BE2C (cell line): ENCODE measurements at regions not wholly inside any gene's neighbourhood (a gene's known extent, or its start where the extent isn't known, plus 50 kb on each side); places are given as distances from the start of the nearest gene placed in this dataset.

Experiments
- DNase-seq: peaks from one replicate; pipeline ENCODE4 v3.0.0-alpha.2; 2020
- H3K27me3 ChIP-seq: fragments of 250-450 bp; sonication (Bioruptor Pico); 2 replicates; pipeline ENCODE4 v1.5.1; 2020; ENCODE audit warnings: mild to moderate bottlenecking
- H3K36me3 ChIP-seq: fragments of 250-450 bp; sonication (Bioruptor Pico); 2 replicates; pipeline ENCODE4 v1.5.1; 2020; ENCODE audit warnings: mild to moderate bottlenecking
- H3K4me1 ChIP-seq: fragments of 250-450 bp; sonication (Bioruptor Pico); 2 replicates; pipeline ENCODE4 v1.5.1; 2020
- H3K4me3 ChIP-seq: 2 replicates; pipeline ENCODE4 v1.5.1; 2011; ENCODE audit warnings: low read depth, low read length
- H3K9me3 ChIP-seq: fragments of 250-450 bp; sonication (Bioruptor Pico); 2 replicates; pipeline ENCODE4 v1.5.1; 2020
- TF ChIP-seq, protein P1 (sequence below): IDR thresholded peaks from 2 replicates; pipeline ENCODE4 v1.5.1; 2012; ENCODE audit warnings: mild to moderate bottlenecking, low read depth, low read length

DNA sequence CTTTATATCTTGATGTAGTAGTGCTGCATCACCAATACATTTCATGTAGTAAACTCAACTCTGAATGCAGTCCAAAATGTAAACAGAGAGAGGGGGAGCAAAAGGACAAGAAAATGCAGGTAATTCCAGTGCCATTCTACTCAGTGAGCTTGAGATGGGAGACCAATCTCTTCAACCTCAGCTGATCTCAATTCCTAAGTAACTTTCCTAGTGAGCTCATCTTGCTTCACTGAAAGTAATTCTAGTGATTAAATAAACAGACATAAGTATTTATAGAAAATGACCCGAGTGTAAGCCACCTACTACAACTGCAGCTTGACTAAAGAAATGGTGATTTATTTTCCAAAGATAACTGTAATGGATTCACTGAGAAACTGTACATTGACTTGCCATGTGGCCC lies 424.5 kb downstream of the DMRT2 start:
- no peak overlapping the region for H3K4me3 ChIP-seq
- no peaks in the 10 kb centered on the region for H3K4me1 ChIP-seq
- no peaks in the 10 kb centered on the region; the same call in 1 of the 2 replicates for H3K9me3 ChIP-seq
- H3K36me3 ChIP-seq = no peaks in the 10 kb centered on the region
- TF ChIP-seq, protein P1, sequence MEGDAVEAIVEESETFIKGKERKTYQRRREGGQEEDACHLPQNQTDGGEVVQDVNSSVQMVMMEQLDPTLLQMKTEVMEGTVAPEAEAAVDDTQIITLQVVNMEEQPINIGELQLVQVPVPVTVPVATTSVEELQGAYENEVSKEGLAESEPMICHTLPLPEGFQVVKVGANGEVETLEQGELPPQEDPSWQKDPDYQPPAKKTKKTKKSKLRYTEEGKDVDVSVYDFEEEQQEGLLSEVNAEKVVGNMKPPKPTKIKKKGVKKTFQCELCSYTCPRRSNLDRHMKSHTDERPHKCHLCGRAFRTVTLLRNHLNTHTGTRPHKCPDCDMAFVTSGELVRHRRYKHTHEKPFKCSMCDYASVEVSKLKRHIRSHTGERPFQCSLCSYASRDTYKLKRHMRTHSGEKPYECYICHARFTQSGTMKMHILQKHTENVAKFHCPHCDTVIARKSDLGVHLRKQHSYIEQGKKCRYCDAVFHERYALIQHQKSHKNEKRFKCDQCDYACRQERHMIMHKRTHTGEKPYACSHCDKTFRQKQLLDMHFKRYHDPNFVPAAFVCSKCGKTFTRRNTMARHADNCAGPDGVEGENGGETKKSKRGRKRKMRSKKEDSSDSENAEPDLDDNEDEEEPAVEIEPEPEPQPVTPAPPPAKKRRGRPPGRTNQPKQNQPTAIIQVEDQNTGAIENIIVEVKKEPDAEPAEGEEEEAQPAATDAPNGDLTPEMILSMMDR = no peak
- no peaks in the 10 kb centered on the region for H3K27me3 ChIP-seq
- DNase-seq = no peak

DNA sequence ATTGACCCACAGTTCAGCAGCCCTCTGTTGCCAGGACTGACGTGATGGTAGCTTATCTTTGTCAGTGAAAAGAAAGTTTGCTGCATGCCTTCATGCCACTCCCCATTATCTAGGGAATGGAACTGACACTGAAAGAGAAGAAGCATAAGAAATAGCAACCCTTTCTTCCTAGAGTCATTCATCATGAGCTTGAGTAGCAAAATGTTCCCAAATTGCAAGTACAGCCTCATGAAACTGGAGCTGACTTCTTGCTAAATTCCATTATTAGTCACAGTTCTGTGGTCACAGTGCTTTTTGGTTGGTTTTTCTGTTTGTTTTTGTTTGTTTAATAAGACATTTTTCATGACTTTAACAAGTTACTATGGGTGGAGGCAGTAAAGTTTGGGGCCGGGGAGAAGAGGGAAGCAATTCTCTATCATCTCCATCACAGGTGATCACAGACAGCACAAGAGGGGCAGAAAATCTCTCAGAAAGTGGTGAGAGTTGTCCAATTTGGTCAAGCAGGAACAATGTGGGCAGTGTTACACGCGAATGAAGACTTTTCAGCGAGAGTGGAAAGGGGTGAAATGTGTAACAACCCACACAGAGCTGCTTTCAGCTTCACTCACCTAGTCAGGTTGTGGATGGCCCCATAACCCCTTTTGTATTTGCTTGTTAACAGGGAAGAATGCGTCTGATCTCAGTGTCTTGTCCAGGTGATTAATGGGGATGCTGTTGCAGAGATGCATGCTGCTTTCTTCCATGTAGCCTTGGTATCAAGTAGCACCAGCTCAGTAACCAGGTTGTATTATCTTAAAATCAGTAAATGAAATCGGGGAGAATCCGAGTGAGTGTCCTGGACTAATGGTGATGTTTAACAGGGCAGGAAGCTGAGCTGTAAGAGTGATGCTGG lies 440.4 kb downstream of the DMRT2 start:
- no peak for DNase-seq
- H3K4me1 ChIP-seq = no peaks in the 10 kb centered on the region

DNA sequence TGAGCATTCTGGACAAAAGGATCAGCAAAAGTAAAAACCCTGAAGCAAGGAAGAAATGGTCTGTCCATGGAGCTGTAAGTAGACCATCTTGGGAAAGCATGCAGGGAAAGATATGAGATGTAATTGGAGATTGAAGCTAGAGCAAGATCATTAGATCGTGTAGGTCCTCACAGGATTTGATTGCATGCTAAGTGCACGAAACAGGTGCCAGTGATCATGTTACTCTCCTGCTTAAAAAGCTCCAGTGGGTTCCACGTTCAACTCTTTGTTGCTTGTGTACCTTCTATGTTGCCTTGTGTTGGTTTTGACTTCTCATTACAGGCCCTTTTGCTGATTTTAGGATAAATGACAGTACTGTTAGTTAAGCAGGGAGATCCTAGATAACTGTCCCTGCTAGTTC lies 442.0 kb downstream of the DMRT2 start:
- no peaks in the 10 kb centered on the region for H3K27me3 ChIP-seq
- no peaks in the 10 kb centered on the region for H3K9me3 ChIP-seq
- TF ChIP-seq, protein P1 = no peak
- no peak for DNase-seq
- H3K4me1 ChIP-seq = no peaks in the 10 kb centered on the region
- H3K4me3 ChIP-seq = no peak overlapping the region
- H3K36me3 ChIP-seq = no peaks in the 10 kb centered on the region

More for the DNA sequence above, 440.4 kb downstream of the DMRT2 start:
- H3K27me3 ChIP-seq = no peaks in the 10 kb centered on the region
- no peaks in the 10 kb centered on the region for H3K9me3 ChIP-seq
- H3K4me3 ChIP-seq = no peak overlapping the region
- no peaks in the 10 kb centered on the region for H3K36me3 ChIP-seq
- TF ChIP-seq, protein P1 = no peak

DNA sequence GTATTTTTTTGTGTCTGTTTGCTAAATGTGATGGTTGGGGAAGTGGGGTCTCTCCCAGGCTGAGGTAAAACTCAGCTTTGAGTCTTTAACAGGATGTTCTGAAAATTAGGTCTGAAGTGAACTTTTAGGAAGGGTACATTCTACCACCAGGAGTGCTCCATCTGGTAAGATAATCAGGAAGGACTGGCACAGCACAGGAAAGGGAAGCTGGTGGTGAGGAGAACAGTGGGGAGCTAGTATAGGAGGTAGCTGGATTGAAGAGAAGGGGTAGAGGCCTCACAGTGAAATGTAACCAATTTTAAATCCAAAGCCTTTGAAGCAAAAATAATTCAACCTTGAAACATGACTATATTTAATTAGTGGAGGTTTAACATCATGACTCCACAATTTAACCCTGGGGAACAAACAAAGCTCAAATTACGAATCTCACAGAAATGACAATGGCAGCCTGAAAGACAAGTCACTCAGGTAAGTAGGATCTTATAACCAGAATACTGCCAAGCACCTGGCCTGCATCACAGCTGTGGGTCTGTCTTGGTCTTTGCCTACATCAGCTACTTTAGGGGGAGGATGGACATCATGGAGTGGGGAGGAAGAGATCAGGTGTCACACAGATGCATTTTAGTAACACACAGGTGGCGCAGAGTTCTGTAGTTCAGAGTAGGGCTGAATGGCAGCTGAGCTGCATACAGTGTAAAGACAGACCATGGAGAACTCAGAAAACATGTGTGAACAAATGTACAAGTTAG lies 445.3 kb downstream of the DMRT2 start:
- TF ChIP-seq, protein P1 = no peak
- DNase-seq = no peak
- H3K9me3 ChIP-seq = no peaks in the 10 kb centered on the region
- no peaks in the 10 kb centered on the region for H3K4me1 ChIP-seq
- H3K36me3 ChIP-seq = no peaks in the 10 kb centered on the region
- no peaks in the 10 kb centered on the region for H3K27me3 ChIP-seq
- H3K4me3 ChIP-seq = no peak overlapping the region

DNA sequence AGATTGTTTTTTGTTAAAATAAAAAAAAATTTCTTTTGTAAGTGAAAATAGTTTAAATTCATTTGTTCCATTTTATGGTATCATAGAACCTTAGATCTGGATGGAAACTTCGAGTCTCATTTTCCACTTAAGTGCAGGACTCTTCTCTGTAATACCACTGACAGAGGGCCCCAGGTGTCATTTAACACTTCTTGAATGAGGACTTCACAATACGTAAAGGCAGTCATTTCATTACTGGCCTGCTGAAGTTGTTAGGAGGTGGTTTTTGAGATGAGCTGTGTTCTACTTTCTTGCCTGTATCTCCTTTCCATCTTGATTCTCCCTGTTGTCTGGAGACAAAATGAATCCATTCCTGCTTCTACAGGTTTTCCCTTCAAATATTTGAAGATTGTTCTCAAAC lies 455.3 kb downstream of the DMRT2 start:
- Histone ChIP-seq H3K27me3 (no peaks in the 10 kb centered on the region), H3K36me3 (no peaks in the 10 kb centered on the region), H3K4me3 (no peak overlapping the region), H3K4me1 (no peaks in the 10 kb centered on the region), H3K9me3 (no peaks in the 10 kb centered on the region)
- TF ChIP-seq, protein P1 = no peak
- DNase-seq = no peak

DNA sequence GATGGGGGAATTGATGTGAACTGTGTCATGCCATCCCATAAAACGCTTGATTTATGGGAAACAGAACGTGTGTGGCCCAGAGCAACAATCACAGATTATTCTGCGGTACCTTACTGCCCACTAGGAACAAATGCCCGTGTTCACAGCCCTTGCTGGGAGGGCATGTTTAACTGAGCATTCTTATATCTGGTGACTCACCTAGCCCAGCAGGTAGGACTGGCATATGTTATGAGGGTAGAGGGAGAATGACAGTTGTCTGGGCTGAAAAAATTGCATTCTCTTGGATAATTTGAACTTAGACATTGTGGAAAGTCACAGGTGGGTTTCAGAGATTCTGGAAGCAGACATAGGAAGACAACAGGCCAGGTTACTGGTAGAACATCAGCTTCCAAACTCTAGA lies 460.6 kb downstream of the DMRT2 start:
- Histone ChIP-seq H3K9me3 (no peaks in the 10 kb centered on the region), H3K27me3 (no peaks in the 10 kb centered on the region), H3K4me3 (no peak overlapping the region), H3K36me3 (no peaks in the 10 kb centered on the region), H3K4me1 (no peaks in the 10 kb centered on the region)
- no peak for DNase-seq
- TF ChIP-seq, protein P1 = no peak
